Astrocyte of the hippocampus (primary cell): ENCODE measurements at regions not wholly inside any gene's neighbourhood (a gene's known extent, or its start where the extent isn't known, plus 50 kb on each side); places are given as distances from the start of the nearest gene placed in this dataset.
A peak's percentile ranks its signal among the peaks of the same experiment; 100 is the strongest.
"Not testable (repeated sequence)": the region's sequence is repeated elsewhere in the genome, so short reads cannot be mapped to it uniquely, and the experiment has no call there.

ENCODE experiments used
- DNase-seq: peaks from one replicate; pipeline ENCODE4 v3.0.0; 2011; ENCODE audit warnings: low read depth, low spot score

GRCh38 chr6:78231002-78231401, 578.2 kb downstream of the MEI4 start:
- no peak for DNase-seq

- peak; percentile 51 for DNase-seq
Observed at GRCh38 chr6:78243519-78243918, 590.7 kb downstream of the MEI4 start.

- DNase-seq, result no peak
Observed at GRCh38 chr6:78251931-78252330, 599.1 kb downstream of the MEI4 start.

- DNase-seq, result no peak
Observed at GRCh38 chr6:78253618-78254017, 600.8 kb downstream of the MEI4 start.

GRCh38 chr6:78259935-78260334, 607.1 kb downstream of the MEI4 start:
- no peak for DNase-seq

- not testable (repeated sequence) for DNase-seq
Observed at GRCh38 chr6:78260427-78260826, 606.9 kb upstream of the IRAK1BP1 start.

- DNase-seq, result no peak
Observed at GRCh38 chr6:78268591-78269452, 598.5 kb upstream of the IRAK1BP1 start.

- DNase-seq, result no peak
Observed at GRCh38 chr6:78300885-78301284, 566.5 kb upstream of the IRAK1BP1 start.

- no peak for DNase-seq
Observed at GRCh38 chr6:78302411-78302810, 564.9 kb upstream of the IRAK1BP1 start.

- peak; percentile 0 for DNase-seq
Observed at GRCh38 chr6:78308025-78308424, 559.3 kb upstream of the IRAK1BP1 start.

- no peak for DNase-seq
Observed at GRCh38 chr6:78322068-78322845, 545.1 kb upstream of the IRAK1BP1 start.

GRCh38 chr6:78324213-78324612, 543.1 kb upstream of the IRAK1BP1 start:
- DNase-seq, result peak; percentile 2

GRCh38 chr6:78340755-78341154, 526.6 kb upstream of the IRAK1BP1 start:
- DNase-seq, result no peak

GRCh38 chr6:78345882-78346281, 521.5 kb upstream of the IRAK1BP1 start:
- no peak for DNase-seq

- no peak for DNase-seq
Observed at GRCh38 chr6:78347191-78347916, 520.0 kb upstream of the IRAK1BP1 start.

GRCh38 chr6:78353040-78353439, 514.3 kb upstream of the IRAK1BP1 start:
- no peak for DNase-seq

- no peak for DNase-seq
Observed at GRCh38 chr6:78363688-78364087, 503.7 kb upstream of the IRAK1BP1 start.

- DNase-seq, result no peak
Observed at GRCh38 chr6:78365473-78365872, 501.9 kb upstream of the IRAK1BP1 start.

- no peak for DNase-seq
Observed at GRCh38 chr6:78377056-78377455, 490.3 kb upstream of the IRAK1BP1 start.

GRCh38 chr6:78379982-78380381, 487.4 kb upstream of the IRAK1BP1 start:
- no peak for DNase-seq

- DNase-seq, result no peak
Observed at GRCh38 chr6:78380541-78380940, 486.8 kb upstream of the IRAK1BP1 start.

- no peak for DNase-seq
Observed at GRCh38 chr6:78383968-78384367, 483.4 kb upstream of the IRAK1BP1 start.
